K562 (cell line): ENCODE measurements at regions not wholly inside any gene's neighbourhood (a gene's known extent, or its start where the extent isn't known, plus 50 kb on each side); places are given as distances from the start of the nearest gene placed in this dataset.

Experiments used
- RCOR1 ChIP-seq, 2 experiments: IDR thresholded peaks; 2 replicates each; pipeline ENCODE4 v1.6.1; 2012; ENCODE audit warnings: low read depth in 2 of 2, low read length in 2 of 2, borderline replicate concordance in 1 of 2, improper control_type of control experiment in 1 of 2
- SPI1 ChIP-seq: IDR thresholded peaks from 2 replicates; pipeline ENCODE4 v1.6.1; 2011; ENCODE audit warnings: low read depth, low read length, control low read depth, borderline replicate concordance

DNA sequence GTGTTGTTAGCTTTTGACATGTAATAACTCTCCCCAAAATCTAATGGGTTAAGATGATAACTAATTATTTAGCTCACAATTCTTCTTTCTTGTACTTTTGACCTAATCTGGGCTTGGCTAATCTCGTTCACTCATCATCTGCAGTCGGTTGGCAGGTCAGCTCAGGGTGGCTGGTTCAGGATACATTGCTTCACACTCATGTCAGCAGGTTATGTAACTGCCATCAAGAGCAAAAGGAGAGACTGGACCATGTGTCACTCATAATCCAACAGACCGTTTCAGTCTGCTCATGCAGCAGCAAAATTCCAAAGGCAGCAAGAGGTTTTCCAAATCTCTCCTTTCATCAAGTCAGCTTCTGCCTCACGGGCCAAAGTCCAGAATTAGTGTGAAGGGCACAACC lies 998.4 kb upstream of the CTNND2 start:
- no peak for TF ChIP-seq SPI1
- no peak for TF ChIP-seq RCOR1 (IDR thresholded peaks at IDR 0.05; ENCODE audit: borderline replicate concordance in 1 of 2, low read depth in 2 of 2, low read length in 2 of 2)
